ENCODE measurements at regions not wholly inside any gene's neighbourhood (a gene's known extent, or its start where the extent isn't known, plus 50 kb on each side); places are given as distances from the start of the nearest gene placed in this dataset.

DNA sequence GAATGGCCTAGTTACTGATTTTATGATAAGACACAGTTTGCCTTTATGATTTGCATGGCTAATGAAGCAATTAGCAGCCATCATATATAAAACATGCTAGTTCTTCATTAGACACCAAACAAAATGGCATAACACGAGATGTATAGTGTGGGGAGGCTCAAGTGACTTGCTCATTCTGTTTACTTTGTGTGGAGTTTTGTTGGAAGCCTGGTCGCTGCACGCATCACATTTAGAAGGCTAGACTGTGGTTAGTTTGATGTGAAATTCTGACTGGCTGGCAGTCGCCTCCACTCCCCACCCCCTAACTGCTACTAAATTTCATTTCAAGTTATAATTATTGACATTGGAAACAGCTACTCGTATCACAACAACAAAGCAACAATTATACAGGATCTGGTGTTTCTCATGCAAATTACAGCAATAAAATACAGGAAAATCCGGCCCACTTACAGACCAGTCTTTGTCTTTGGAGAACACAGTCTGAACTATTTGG is 356.1 kb downstream of the LMO4 start:
- DNase-seq (ENCODE audit: low read depth): peak; percentile 44
- H3K9me3 ChIP-seq (ENCODE audit: control insufficient read depth, low read length): no peaks in the 10 kb centered on the region
- H3K27me3 ChIP-seq (replicated peaks; ENCODE audit: control insufficient read depth, insufficient read depth, low read length): no peaks in the 10 kb centered on the region
- peak overlapping the region; percentile 74 for H3K9ac ChIP-seq (ENCODE audit: low read length)
- H3K36me3 ChIP-seq (ENCODE audit: control insufficient read depth, insufficient read depth, low read length, severe bottlenecking): no peaks in the 10 kb centered on the region
- H3K4me3 ChIP-seq (ENCODE audit: low read length): peak overlapping the region; percentile 78
- H3K4me1 ChIP-seq (ENCODE audit: control insufficient read depth, insufficient read depth, low read length): peaks cover 3% of the 10 kb centered on the region

DNA sequence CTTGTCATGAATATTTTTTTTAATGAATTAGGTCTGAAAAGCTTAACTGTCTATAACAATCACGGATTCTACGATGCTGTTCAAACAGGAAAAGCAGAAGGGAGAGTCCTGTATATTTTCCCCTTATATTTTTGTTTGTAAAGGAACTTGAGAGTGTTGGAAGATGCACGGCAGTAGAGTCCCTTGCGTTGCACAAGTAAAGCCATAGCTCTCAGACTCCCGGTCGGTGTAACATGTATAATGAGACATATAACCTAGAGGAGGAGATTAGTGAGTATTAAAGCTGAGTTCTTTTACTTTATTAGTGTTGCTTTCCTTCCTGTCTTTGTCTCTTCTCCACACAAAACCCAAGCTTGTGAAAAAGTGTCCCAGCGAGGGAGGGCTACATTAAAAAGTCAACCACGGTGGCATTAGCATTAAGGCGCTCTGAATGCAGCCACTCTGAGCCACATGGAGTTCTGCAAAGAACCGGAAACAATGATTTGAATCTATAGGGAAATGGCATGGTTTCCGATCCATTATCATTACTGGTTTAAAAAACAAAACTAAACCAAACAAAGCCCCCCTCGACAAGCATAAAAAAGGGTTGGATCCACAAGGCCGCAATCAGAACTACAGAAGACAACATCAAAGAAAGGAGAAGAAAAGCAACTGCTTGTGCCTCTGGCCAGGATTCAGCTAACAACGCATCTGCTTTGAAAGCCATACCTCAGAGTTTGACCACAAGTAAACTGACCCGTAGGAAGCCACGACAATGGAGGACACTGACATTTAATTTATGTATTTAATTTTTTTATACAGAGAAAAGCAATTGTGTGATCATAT is 356.8 kb downstream of the LMO4 start:
- H3K9ac ChIP-seq (ENCODE audit: low read length): no peak overlapping the region
- H3K9me3 ChIP-seq (ENCODE audit: control insufficient read depth, low read length): no peaks in the 10 kb centered on the region
- DNase-seq (ENCODE audit: low read depth): no peak
- peaks cover 3% of the 10 kb centered on the region for H3K4me1 ChIP-seq (ENCODE audit: control insufficient read depth, insufficient read depth, low read length)
- no peaks in the 10 kb centered on the region for H3K27me3 ChIP-seq (replicated peaks; ENCODE audit: control insufficient read depth, insufficient read depth, low read length)
- H3K4me3 ChIP-seq (ENCODE audit: low read length): no peak overlapping the region
- no peaks in the 10 kb centered on the region for H3K36me3 ChIP-seq (ENCODE audit: control insufficient read depth, insufficient read depth, low read length, severe bottlenecking)

DNA sequence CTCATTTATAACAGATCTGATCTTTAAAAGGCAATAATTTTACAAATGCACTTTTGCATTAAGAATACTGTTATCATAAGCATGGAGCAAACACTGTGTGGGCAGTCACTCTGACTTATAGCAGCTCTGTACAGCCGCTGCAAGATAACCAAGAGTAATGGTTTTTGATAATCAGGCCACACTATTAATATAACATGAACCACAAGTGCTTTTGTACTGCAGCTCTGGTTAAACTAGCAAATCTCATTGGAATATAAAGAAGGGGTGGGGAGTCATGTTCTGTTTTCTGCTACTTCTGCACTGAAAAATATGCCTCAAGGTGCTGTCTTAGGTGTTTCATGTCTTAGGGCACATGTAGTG is 357.4 kb downstream of the LMO4 start:
- Histone ChIP-seq H3K27me3 (replicated peaks; ENCODE audit: control insufficient read depth, insufficient read depth, low read length) (no peaks in the 10 kb centered on the region), H3K4me3 (ENCODE audit: low read length) (no peak overlapping the region), H3K9me3 (ENCODE audit: control insufficient read depth, low read length) (no peaks in the 10 kb centered on the region), H3K4me1 (ENCODE audit: control insufficient read depth, insufficient read depth, low read length) (peaks cover 3% of the 10 kb centered on the region), H3K9ac (ENCODE audit: low read length) (no peak overlapping the region), H3K36me3 (ENCODE audit: control insufficient read depth, insufficient read depth, low read length, severe bottlenecking) (no peaks in the 10 kb centered on the region)
- no peak for DNase-seq (ENCODE audit: low read depth)

DNA sequence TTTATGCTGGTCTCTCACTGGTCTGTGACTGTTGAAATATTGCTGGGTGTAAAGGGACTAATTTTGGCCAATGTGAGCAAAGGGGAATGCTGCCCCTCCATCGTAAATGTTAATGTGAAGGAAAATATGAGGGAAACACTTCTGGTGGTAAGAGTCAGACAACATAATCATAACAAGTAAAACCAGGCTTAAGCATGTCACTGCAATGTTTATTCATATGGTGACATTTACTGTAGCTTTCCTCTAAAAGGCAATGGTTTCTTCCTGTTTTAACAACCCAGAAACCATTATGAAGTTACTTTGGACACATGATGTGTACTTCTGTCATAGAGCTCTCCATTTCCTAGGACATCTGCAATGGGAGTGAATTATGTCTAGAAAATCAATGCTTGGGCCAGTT is 358.0 kb downstream of the LMO4 start:
- Histone ChIP-seq H3K27me3 (replicated peaks; ENCODE audit: control insufficient read depth, insufficient read depth, low read length) (no peaks in the 10 kb centered on the region), H3K36me3 (ENCODE audit: control insufficient read depth, insufficient read depth, low read length, severe bottlenecking) (no peaks in the 10 kb centered on the region), H3K4me1 (ENCODE audit: control insufficient read depth, insufficient read depth, low read length) (peaks cover 3% of the 10 kb centered on the region), H3K9me3 (ENCODE audit: control insufficient read depth, low read length) (no peaks in the 10 kb centered on the region), H3K9ac (ENCODE audit: low read length) (no peak overlapping the region), H3K4me3 (ENCODE audit: low read length) (no peak overlapping the region)
- DNase-seq (ENCODE audit: low read depth): no peak

DNA sequence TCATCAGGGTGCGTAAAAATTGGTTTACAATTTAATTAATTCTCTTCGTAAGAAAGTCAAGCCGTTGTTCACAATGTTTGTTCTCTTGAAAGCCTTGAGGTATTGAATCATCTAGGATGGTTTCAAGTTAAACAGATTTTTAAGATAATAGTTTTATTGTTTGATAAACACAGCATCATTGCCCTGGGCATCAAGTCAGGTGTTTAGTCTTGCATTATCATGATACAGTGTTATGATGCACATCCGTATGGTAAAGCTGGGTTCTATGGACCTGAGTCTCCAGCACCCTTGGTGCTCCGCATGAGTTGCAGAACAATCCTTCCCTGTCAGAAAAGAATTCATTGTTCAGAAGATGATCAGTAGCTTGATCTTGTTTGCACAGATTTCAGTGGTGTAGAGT is 359.5 kb downstream of the LMO4 start:
- Histone ChIP-seq H3K4me1 (ENCODE audit: control insufficient read depth, insufficient read depth, low read length) (peaks cover 3% of the 10 kb centered on the region), H3K9ac (ENCODE audit: low read length) (no peak overlapping the region), H3K4me3 (ENCODE audit: low read length) (no peak overlapping the region), H3K27me3 (replicated peaks; ENCODE audit: control insufficient read depth, insufficient read depth, low read length) (no peaks in the 10 kb centered on the region), H3K9me3 (ENCODE audit: control insufficient read depth, low read length) (no peaks in the 10 kb centered on the region), H3K36me3 (ENCODE audit: control insufficient read depth, insufficient read depth, low read length, severe bottlenecking) (no peaks in the 10 kb centered on the region)
- DNase-seq (ENCODE audit: low read depth): no peak

DNA sequence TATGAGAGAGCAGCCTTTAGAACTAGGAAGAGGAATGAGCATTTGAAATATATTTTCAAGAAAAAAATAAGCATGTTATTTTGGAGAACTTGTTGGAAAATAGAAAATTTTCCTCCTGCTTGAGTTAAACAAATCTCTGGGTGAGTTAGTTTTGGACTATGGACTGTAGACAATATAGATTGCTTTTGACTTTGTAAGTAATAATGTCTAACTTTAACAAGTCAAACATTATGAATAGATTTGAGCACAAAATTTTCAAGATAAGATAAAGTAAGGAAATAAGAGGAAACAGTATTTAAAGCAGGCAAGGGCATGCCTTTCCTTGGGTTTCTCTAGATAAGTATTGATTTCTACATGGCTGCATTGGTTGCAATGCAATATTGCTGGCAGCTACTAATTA is 360.8 kb downstream of the LMO4 start:
- no peak overlapping the region for H3K4me3 ChIP-seq (ENCODE audit: low read length)
- H3K9ac ChIP-seq (ENCODE audit: low read length): no peak overlapping the region
- no peaks in the 10 kb centered on the region for H3K27me3 ChIP-seq (replicated peaks; ENCODE audit: control insufficient read depth, insufficient read depth, low read length)
- DNase-seq (ENCODE audit: low read depth): no peak
- H3K9me3 ChIP-seq (ENCODE audit: control insufficient read depth, low read length): no peaks in the 10 kb centered on the region
- H3K36me3 ChIP-seq (ENCODE audit: control insufficient read depth, insufficient read depth, low read length, severe bottlenecking): no peaks in the 10 kb centered on the region
- peaks cover 2% of the 10 kb centered on the region for H3K4me1 ChIP-seq (ENCODE audit: control insufficient read depth, insufficient read depth, low read length)

DNA sequence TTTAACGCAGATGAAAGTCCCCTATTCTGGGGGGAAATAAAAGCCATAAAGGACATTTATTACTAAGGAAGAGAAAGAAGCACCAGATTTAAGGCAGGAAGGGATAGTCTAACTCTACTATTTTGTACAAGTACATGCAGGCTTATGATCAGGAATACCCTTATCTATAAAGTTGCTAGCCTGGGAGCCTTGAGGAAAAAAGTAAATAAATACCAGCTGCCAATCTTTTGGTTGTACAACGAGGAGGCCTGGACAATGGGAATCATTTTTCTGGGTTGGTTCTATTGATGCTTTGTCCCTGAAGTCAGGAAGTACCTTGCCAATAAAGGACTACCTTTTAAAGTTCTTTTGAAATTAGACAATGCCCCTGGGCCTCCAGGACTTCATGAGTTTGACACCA is 367.8 kb downstream of the LMO4 start:
- no peak overlapping the region for H3K9ac ChIP-seq (ENCODE audit: low read length)

DNA sequence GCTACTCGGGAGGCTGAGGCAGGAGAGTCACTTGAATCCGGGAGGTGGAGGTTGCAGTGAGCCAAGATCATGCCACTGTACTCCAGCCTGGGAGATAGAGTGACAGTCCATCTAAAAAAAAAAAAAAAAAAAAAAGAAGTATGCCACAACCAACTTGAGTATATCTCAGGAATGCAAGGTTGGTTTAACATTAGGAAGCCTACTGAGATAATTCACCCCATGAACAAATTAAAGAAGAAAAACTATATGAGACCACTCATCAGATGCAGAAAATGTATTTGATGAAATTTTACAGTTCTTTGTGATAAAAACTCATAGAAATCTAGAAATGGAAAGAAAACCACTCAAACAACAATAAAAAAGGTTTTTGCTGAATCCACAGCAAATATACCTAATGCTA is 373.8 kb downstream of the LMO4 start:
- H3K9me3 ChIP-seq (ENCODE audit: control insufficient read depth, low read length): peaks cover 14% of the 10 kb centered on the region
- no peaks in the 10 kb centered on the region for H3K36me3 ChIP-seq (ENCODE audit: control insufficient read depth, insufficient read depth, low read length, severe bottlenecking)
- H3K9ac ChIP-seq (ENCODE audit: low read length): no peak overlapping the region
- H3K27me3 ChIP-seq (replicated peaks; ENCODE audit: control insufficient read depth, insufficient read depth, low read length): no peaks in the 10 kb centered on the region
- peaks cover 4% of the 10 kb centered on the region for H3K4me1 ChIP-seq (ENCODE audit: control insufficient read depth, insufficient read depth, low read length)
- DNase-seq (ENCODE audit: low read depth): no peak
- H3K4me3 ChIP-seq (ENCODE audit: low read length): no peak overlapping the region

More for the DNA sequence above, 367.8 kb downstream of the LMO4 start:
- Histone ChIP-seq H3K4me1 (ENCODE audit: control insufficient read depth, insufficient read depth, low read length) (no peaks in the 10 kb centered on the region), H3K4me3 (ENCODE audit: low read length) (no peak overlapping the region), H3K9me3 (ENCODE audit: control insufficient read depth, low read length) (peaks cover 7% of the 10 kb centered on the region), H3K36me3 (ENCODE audit: control insufficient read depth, insufficient read depth, low read length, severe bottlenecking) (no peaks in the 10 kb centered on the region), H3K27me3 (replicated peaks; ENCODE audit: control insufficient read depth, insufficient read depth, low read length) (no peaks in the 10 kb centered on the region)
- no peak for DNase-seq (ENCODE audit: low read depth)

DNA sequence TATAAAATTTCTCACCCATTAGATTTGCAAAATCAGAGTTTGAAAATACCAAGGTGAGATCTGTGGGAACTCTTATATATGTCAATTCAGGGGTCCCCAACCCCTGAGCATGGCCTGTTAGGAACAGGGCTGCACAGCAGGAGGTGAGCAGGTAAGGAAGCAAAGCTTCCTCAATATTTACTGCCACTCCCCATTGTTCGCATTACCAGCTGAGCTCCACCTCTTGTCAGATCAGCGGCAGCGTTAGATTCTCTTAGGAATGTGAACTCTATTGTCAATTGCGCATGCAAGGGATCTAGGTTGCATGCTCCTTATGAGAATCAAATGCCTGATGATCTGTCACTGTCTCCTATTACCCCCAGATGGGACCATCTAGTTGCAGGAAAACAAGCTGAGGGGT is 376.6 kb downstream of the LMO4 start:
- no peak for DNase-seq (ENCODE audit: low read depth)
- Histone ChIP-seq H3K27me3 (replicated peaks; ENCODE audit: control insufficient read depth, insufficient read depth, low read length) (no peaks in the 10 kb centered on the region), H3K9me3 (ENCODE audit: control insufficient read depth, low read length) (peaks cover 14% of the 10 kb centered on the region), H3K9ac (ENCODE audit: low read length) (no peak overlapping the region), H3K4me1 (ENCODE audit: control insufficient read depth, insufficient read depth, low read length) (peaks cover 4% of the 10 kb centered on the region), H3K36me3 (ENCODE audit: control insufficient read depth, insufficient read depth, low read length, severe bottlenecking) (no peaks in the 10 kb centered on the region), H3K4me3 (ENCODE audit: low read length) (no peak overlapping the region)

DNA sequence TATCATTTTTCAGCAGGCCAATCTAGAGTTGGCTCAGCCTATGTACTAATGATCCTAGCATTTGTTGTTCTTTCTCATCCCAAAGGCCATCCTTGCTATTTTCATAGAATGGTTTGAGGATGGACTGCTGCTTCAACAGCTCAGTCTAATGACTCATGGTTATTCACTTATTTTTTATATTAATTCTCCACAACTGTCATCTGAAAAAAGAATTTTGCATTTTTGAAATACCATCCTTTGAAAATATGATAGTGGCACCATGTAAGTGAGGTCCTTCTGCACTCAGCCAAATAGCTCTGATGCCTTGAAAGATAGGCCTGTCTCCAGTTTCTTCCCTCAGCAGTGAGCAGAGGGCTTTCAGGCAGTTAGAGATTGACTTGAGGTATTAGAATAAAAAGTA is 377.5 kb downstream of the LMO4 start:
- H3K4me3 ChIP-seq (ENCODE audit: low read length): no peak overlapping the region
- H3K9me3 ChIP-seq (ENCODE audit: control insufficient read depth, low read length): peaks cover 11% of the 10 kb centered on the region
- peaks cover 4% of the 10 kb centered on the region for H3K4me1 ChIP-seq (ENCODE audit: control insufficient read depth, insufficient read depth, low read length)
- H3K9ac ChIP-seq (ENCODE audit: low read length): no peak overlapping the region
- H3K27me3 ChIP-seq (replicated peaks; ENCODE audit: control insufficient read depth, insufficient read depth, low read length): no peaks in the 10 kb centered on the region
- DNase-seq (ENCODE audit: low read depth): no peak
- H3K36me3 ChIP-seq (ENCODE audit: control insufficient read depth, insufficient read depth, low read length, severe bottlenecking): no peaks in the 10 kb centered on the region

DNA sequence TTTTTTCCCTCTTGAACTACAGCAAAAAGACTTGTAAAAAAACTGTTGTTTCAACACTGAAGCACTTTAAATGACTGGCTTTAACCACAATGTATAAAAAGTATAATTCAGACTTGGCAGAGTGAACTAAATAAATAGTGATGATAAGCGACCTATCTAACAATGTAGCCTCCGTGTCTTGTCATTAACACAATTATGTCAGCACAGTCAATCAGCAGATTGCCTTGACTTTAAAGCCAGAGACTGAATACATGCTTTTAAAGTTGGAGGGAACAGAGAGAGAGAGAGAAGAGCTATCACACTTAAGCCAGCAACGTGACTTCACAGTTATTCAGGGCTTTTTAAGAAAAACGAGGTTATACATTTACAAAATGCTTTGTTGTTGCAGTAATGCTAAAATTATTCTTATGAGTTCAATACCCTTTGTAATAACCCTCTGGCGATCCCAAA is 378.1 kb downstream of the LMO4 start:
- H3K9me3 ChIP-seq (ENCODE audit: control insufficient read depth, low read length): peaks cover 10% of the 10 kb centered on the region
- no peak overlapping the region for H3K9ac ChIP-seq (ENCODE audit: low read length)
- H3K4me1 ChIP-seq (ENCODE audit: control insufficient read depth, insufficient read depth, low read length): peaks cover 4% of the 10 kb centered on the region
- DNase-seq (ENCODE audit: low read depth): no peak
- H3K4me3 ChIP-seq (ENCODE audit: low read length): no peak overlapping the region
- no peaks in the 10 kb centered on the region for H3K27me3 ChIP-seq (replicated peaks; ENCODE audit: control insufficient read depth, insufficient read depth, low read length)
- H3K36me3 ChIP-seq (ENCODE audit: control insufficient read depth, insufficient read depth, low read length, severe bottlenecking): no peaks in the 10 kb centered on the region

DNA sequence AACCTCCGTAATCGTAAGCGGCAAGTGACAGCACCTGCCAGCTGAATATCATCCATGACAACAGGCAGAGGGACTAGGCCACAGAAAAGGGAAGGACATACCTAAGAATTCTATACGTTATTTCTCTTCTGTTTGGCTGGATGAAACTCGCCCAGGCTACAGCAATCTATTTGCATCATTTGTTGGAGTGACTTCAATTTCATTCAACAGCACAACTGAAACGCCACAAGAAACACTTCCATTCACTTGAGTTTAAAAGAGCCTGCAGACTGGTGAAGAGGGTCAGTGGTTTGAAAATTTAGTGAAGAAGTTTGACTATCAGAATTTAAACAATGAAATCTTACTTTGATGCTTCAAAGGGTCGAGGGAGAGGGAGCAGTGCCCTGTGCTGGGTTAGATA is 378.7 kb downstream of the LMO4 start:
- Histone ChIP-seq H3K9me3 (ENCODE audit: control insufficient read depth, low read length) (peaks cover 4% of the 10 kb centered on the region), H3K9ac (ENCODE audit: low read length) (no peak overlapping the region), H3K36me3 (ENCODE audit: control insufficient read depth, insufficient read depth, low read length, severe bottlenecking) (no peaks in the 10 kb centered on the region), H3K4me3 (ENCODE audit: low read length) (no peak overlapping the region), H3K4me1 (ENCODE audit: control insufficient read depth, insufficient read depth, low read length) (peaks cover 4% of the 10 kb centered on the region), H3K27me3 (replicated peaks; ENCODE audit: control insufficient read depth, insufficient read depth, low read length) (no peaks in the 10 kb centered on the region)
- DNase-seq (ENCODE audit: low read depth): no peak
